Suprapubic skin (tissue), 4 donors: ENCODE measurements at regions not wholly inside any gene's neighbourhood (a gene's known extent, or its start where the extent isn't known, plus 50 kb on each side); places are given as distances from the start of the nearest gene placed in this dataset.

Experiments
- CTCF ChIP-seq, 2 donors: fragments of 200-600 bp in 1 of 2; fragments of 450-650 bp in 1 of 2; sonication (generic) in 1 of 2; IDR thresholded peaks; one replicate each; pipeline ENCODE4 v1.5.1; 2016 to 2019; ENCODE audit warnings: antibody characterized with exemption in 2 of 2, mild to moderate bottlenecking in 1 of 2, moderate library complexity in 1 of 2
- POLR2A ChIP-seq, 2 donors: fragments of 450-650 bp; IDR thresholded peaks; one replicate each; pipeline ENCODE4 v1.6.1; 2017; ENCODE audit warnings: antibody characterized with exemption in 2 of 2, mild to moderate bottlenecking in 2 of 2, moderate library complexity in 2 of 2
- POLR2AphosphoS5 ChIP-seq, 3 donors: sonication (generic); formaldehyde crosslinking; IDR thresholded peaks; one replicate each; pipeline ENCODE4 v1.6.1; 2017; ENCODE audit warnings: antibody characterized with exemption in 3 of 3

- TF ChIP-seq CTCF (IDR thresholded peaks at IDR 0.05) (no peak), POLR2A (IDR thresholded peaks at IDR 0.05) (no peak), POLR2AphosphoS5 (IDR thresholded peaks at IDR 0.05) (no peak)
Observed at GRCh38 chr3:55271549-55271948, 215.6 kb downstream of the WNT5A start.
